ENCODE measurements at regions not wholly inside any gene's neighbourhood (a gene's known extent, or its start where the extent isn't known, plus 50 kb on each side); places are given as distances from the start of the nearest gene placed in this dataset.

DNA sequence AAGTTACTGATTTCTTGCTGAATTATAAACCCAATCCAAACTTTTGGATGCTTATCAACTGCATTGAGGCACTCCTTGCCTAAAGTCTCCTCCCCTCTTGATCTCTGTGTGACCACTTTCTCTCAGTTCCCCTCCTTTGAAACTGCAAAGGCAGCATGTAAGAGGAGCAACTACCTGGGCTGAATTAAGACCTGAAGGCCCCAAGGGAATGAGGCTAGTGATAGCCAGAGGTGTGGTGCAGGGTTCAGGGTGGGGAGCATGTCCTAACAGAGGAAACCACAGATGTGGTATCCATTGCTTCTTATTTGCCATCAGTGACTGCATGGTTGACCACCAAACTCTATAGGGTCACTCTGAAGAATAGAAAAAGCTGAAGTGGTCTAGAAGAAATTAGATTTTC is 557.9 kb downstream of the TNS1 start:
- no peaks in the 10 kb centered on the region for H3K9me3 ChIP-seq (replicated peaks in 1 of 2; ENCODE audit: control insufficient read depth in 1 of 2, insufficient read depth in 1 of 2, low read length in 2 of 2)
- H3K9ac ChIP-seq (ENCODE audit: insufficient read depth, low read length, poor library complexity, severe bottlenecking), result no peak overlapping the region
- DNase-seq, result no peak
- no peaks in the 10 kb centered on the region for H3K4me1 ChIP-seq (ENCODE audit: control insufficient read depth in 1 of 2, insufficient read depth in 2 of 2, low read length in 2 of 2)
- Mint-ChIP-seq H3K9me3 (peaks cover 0 to 6% (median 0%) of the 10 kb centered on the region in 7 donors), H3K4me3 (no peak overlapping the region), H3K27me3 (ENCODE audit: low read depth in 3 of 3) (peaks cover 0 to 5% (median 4%) of the 10 kb centered on the region in 3 donors), H3K36me3 (no peaks in the 10 kb centered on the region), H3K4me1 (peaks cover 3% of the 10 kb centered on the region), H3K27ac (no peak overlapping the region)
- no peaks in the 10 kb centered on the region for H3K36me3 ChIP-seq (replicated peaks in 1 of 2; ENCODE audit: control insufficient read depth in 1 of 2, insufficient read depth in 2 of 2, low read length in 2 of 2)
- intact Hi-C loops (cut with micrococcal nuclease), result no loop called here
- no peak overlapping the region for H3K4me3 ChIP-seq (replicated peaks in 1 of 3; ENCODE audit: low read depth in 2 of 3, low read length in 3 of 3)
- no peaks in the 10 kb centered on the region for H3K79me2 ChIP-seq (ENCODE audit: insufficient read depth, low read length)
- TF ChIP-seq, protein P1, sequence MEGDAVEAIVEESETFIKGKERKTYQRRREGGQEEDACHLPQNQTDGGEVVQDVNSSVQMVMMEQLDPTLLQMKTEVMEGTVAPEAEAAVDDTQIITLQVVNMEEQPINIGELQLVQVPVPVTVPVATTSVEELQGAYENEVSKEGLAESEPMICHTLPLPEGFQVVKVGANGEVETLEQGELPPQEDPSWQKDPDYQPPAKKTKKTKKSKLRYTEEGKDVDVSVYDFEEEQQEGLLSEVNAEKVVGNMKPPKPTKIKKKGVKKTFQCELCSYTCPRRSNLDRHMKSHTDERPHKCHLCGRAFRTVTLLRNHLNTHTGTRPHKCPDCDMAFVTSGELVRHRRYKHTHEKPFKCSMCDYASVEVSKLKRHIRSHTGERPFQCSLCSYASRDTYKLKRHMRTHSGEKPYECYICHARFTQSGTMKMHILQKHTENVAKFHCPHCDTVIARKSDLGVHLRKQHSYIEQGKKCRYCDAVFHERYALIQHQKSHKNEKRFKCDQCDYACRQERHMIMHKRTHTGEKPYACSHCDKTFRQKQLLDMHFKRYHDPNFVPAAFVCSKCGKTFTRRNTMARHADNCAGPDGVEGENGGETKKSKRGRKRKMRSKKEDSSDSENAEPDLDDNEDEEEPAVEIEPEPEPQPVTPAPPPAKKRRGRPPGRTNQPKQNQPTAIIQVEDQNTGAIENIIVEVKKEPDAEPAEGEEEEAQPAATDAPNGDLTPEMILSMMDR (IDR thresholded peaks at IDR 0.05), result no peak
- H3K27ac ChIP-seq (ENCODE audit: low read depth in 1 of 2, low read length in 2 of 2), result no peak overlapping the region
- no peaks in the 10 kb centered on the region for H3K27me3 ChIP-seq (ENCODE audit: control insufficient read depth in 2 of 2, insufficient read depth in 2 of 2, low read length in 2 of 2)
- H2AFZ ChIP-seq (ENCODE audit: insufficient read depth, low read depth, low read length, poor library complexity, severe bottlenecking), result no peak overlapping the region
- no peaks in the 10 kb centered on the region for H4K20me1 ChIP-seq (ENCODE audit: insufficient read depth, low read length)
- no peak overlapping the region for H3K4me2 ChIP-seq (replicated peaks; ENCODE audit: extremely low read depth, low read length, poor library complexity, severe bottlenecking)

DNA sequence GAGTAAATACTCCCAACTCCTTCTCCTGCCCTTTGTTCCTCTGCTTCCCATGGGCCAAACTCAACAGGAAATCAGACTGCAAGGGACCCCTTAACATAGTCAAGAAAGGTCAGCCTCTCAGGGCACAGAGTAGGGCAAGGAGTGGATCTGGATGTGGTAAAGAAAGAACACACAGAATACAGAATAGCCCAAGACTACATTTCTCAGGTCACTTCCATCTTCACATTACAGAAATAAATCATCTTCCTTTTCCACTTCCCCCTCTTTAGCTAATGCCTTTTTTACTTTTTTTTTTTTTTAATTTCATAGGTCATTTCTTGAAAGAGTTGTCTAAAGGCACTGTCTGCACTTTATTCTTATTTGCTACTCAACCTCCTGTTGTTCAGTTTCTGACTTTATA is 558.3 kb downstream of the TNS1 start:
- Histone ChIP-seq H3K4me3 (replicated peaks in 1 of 3; ENCODE audit: low read depth in 2 of 3, low read length in 3 of 3) (no peak overlapping the region), H3K36me3 (replicated peaks in 1 of 2; ENCODE audit: control insufficient read depth in 1 of 2, insufficient read depth in 2 of 2, low read length in 2 of 2) (no peaks in the 10 kb centered on the region), H3K79me2 (ENCODE audit: insufficient read depth, low read length) (no peaks in the 10 kb centered on the region), H4K20me1 (ENCODE audit: insufficient read depth, low read length) (no peaks in the 10 kb centered on the region), H3K4me2 (replicated peaks; ENCODE audit: extremely low read depth, low read length, poor library complexity, severe bottlenecking) (no peak overlapping the region), H3K27ac (ENCODE audit: low read depth in 1 of 2, low read length in 2 of 2) (no peak overlapping the region), H3K4me1 (ENCODE audit: control insufficient read depth in 1 of 2, insufficient read depth in 2 of 2, low read length in 2 of 2) (no peaks in the 10 kb centered on the region), H3K27me3 (ENCODE audit: control insufficient read depth in 2 of 2, insufficient read depth in 2 of 2, low read length in 2 of 2) (no peaks in the 10 kb centered on the region), H3K9me3 (replicated peaks in 1 of 2; ENCODE audit: control insufficient read depth in 1 of 2, insufficient read depth in 1 of 2, low read length in 2 of 2) (no peaks in the 10 kb centered on the region), H3K9ac (ENCODE audit: insufficient read depth, low read length, poor library complexity, severe bottlenecking) (no peak overlapping the region), H2AFZ (ENCODE audit: insufficient read depth, low read depth, low read length, poor library complexity, severe bottlenecking) (no peak overlapping the region)
- DNase-seq, result no peak
- Mint-ChIP-seq H3K27ac (no peak overlapping the region), H3K27me3 (ENCODE audit: low read depth in 3 of 3) (peaks cover 0 to 5% (median 4%) of the 10 kb centered on the region in 3 donors), H3K4me1 (peaks cover 3% of the 10 kb centered on the region), H3K9me3 (peaks cover 0 to 6% (median 0%) of the 10 kb centered on the region in 7 donors), H3K36me3 (no peaks in the 10 kb centered on the region), H3K4me3 (no peak overlapping the region)
- TF ChIP-seq, protein P1 (IDR thresholded peaks at IDR 0.05), result no peak
- intact Hi-C loops (cut with micrococcal nuclease), result no loop called here

Measured in CD14-positive monocyte (primary cell).